IMR-90 (cell line): ENCODE measurements at regions not wholly inside any gene's neighbourhood (a gene's known extent, or its start where the extent isn't known, plus 50 kb on each side); places are given as distances from the start of the nearest gene placed in this dataset.

Source experiments
- CEBPB ChIP-seq: IDR thresholded peaks from 2 replicates; pipeline ENCODE4 v1.6.1; 2012; ENCODE audit warnings: low read depth, low read length, improper control_type of control experiment
- POLR2A ChIP-seq: IDR thresholded peaks from 2 replicates; pipeline ENCODE4 v1.6.1; 2012; ENCODE audit warnings: mild to moderate bottlenecking, low read depth, low read length
- TF ChIP-seq, protein P1 (sequence below): conservative IDR thresholded peaks from 2 replicates; pipeline ENCODE4 v1.5.1; 2012; ENCODE audit warnings: mild to moderate bottlenecking, low read depth, low read length, improper control_type of control experiment
- TF ChIP-seq, protein P2 (sequence below): fragments of 150-350 bp; IDR thresholded peaks from 2 replicates; pipeline ENCODE4 v1.6.1; 2017; ENCODE audit warnings: mild to moderate bottlenecking, antibody characterized with exemption, low read length, low read depth

DNA sequence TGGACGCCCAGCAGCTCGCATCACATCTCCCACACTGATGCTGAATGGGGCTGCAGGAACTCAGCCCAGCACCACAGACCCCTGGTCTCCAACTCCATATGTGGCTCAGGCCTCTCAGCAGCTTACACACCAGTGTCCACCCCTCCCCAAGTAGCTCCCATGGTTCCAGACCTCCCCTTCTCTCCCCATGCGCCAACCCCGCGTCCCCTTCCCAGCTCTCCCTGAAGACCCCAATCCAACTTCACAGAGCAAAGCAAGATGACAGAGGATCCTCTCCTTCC lies 188.9 kb downstream of the SH3BP4 start:
- TF ChIP-seq POLR2A: no peak
- TF ChIP-seq, protein P1, sequence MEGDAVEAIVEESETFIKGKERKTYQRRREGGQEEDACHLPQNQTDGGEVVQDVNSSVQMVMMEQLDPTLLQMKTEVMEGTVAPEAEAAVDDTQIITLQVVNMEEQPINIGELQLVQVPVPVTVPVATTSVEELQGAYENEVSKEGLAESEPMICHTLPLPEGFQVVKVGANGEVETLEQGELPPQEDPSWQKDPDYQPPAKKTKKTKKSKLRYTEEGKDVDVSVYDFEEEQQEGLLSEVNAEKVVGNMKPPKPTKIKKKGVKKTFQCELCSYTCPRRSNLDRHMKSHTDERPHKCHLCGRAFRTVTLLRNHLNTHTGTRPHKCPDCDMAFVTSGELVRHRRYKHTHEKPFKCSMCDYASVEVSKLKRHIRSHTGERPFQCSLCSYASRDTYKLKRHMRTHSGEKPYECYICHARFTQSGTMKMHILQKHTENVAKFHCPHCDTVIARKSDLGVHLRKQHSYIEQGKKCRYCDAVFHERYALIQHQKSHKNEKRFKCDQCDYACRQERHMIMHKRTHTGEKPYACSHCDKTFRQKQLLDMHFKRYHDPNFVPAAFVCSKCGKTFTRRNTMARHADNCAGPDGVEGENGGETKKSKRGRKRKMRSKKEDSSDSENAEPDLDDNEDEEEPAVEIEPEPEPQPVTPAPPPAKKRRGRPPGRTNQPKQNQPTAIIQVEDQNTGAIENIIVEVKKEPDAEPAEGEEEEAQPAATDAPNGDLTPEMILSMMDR: no peak
- no peak for TF ChIP-seq CEBPB
- TF ChIP-seq, protein P2, sequence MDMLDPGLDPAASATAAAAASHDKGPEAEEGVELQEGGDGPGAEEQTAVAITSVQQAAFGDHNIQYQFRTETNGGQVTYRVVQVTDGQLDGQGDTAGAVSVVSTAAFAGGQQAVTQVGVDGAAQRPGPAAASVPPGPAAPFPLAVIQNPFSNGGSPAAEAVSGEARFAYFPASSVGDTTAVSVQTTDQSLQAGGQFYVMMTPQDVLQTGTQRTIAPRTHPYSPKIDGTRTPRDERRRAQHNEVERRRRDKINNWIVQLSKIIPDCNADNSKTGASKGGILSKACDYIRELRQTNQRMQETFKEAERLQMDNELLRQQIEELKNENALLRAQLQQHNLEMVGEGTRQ: no peak
